Activated B cell treated with CpG ODN at 0.5 μM for 24 hours (primary cell): ENCODE measurements at regions not wholly inside any gene's neighbourhood (a gene's known extent, or its start where the extent isn't known, plus 50 kb on each side); places are given as distances from the start of the nearest gene placed in this dataset.

Experiments
- ATAC-seq: fragments of 200-7000 bp; cut with Tn5 transposase; one replicate; pipeline ENCODE4 v1.10.0; 2021; ENCODE audit warnings: low read depth, mild to moderate bottlenecking, moderate library complexity
- CTCF ChIA-PET: fragments of 350-600 bp; sonication (Branson Sonifier 250); formaldehyde crosslinking; loops from one replicate; lab custom pipeline; 2021; ENCODE audit warnings: antibody characterized with exemption; lab: Charles Lee
- POLR2A ChIA-PET: fragments of 350-600 bp; sonication (Branson Sonifier 250); formaldehyde crosslinking; loops from one replicate; lab custom pipeline; 2021; ENCODE audit warnings: antibody characterized with exemption; lab: Charles Lee
- DNase-seq: peaks from one replicate; pipeline ENCODE4 v3.0.0; 2022
- H3K27ac Mint-ChIP-seq: one replicate; pipeline ENCODE4 v1.8.0; 2020; ENCODE audit warnings: mixed read lengths
- H3K27me3 Mint-ChIP-seq: one replicate; pipeline ENCODE4 v1.8.0; 2021; ENCODE audit warnings: mixed read lengths
- H3K36me3 Mint-ChIP-seq: one replicate; pipeline ENCODE4 v1.8.0; 2021; ENCODE audit warnings: low read depth, mixed read lengths
- H3K4me1 Mint-ChIP-seq: one replicate; pipeline ENCODE4 v1.8.0; 2021; ENCODE audit warnings: mixed read lengths
- H3K4me3 Mint-ChIP-seq: one replicate; pipeline ENCODE4 v1.8.0; 2020; ENCODE audit warnings: mild to moderate bottlenecking, mixed read lengths
- H3K9me3 Mint-ChIP-seq: one replicate; pipeline ENCODE4 v1.8.0; 2020; ENCODE audit warnings: mixed read lengths
- CTCF ChIP-seq: fragments of 200-600 bp; IDR thresholded peaks from one replicate; pipeline ENCODE4 v1.8.0; 2022; ENCODE audit warnings: antibody characterized with exemption, mild to moderate bottlenecking
- intact Hi-C: fragments of 100-400 bp; cut with micrococcal nuclease; formaldehyde crosslinking; loops from one replicate; pipeline ENCODE4 v1.15.1; 2024

- TF ChIP-seq CTCF = no peak
- ATAC-seq (no peak), DNase-seq (no peak)
- H3K27ac Mint-ChIP-seq = no peak overlapping the region
- H3K27me3 Mint-ChIP-seq = no peaks in the 10 kb centered on the region
- no peaks in the 10 kb centered on the region for H3K9me3 Mint-ChIP-seq
- POLR2A ChIA-PET = no interaction called here
- intact Hi-C loops = no loop called here
- H3K4me3 Mint-ChIP-seq = no peak overlapping the region
- no peaks in the 10 kb centered on the region for H3K36me3 Mint-ChIP-seq
- CTCF ChIA-PET = no interaction called here
- H3K4me1 Mint-ChIP-seq = no peaks in the 10 kb centered on the region
Measured at GRCh38 chr3:176969066-176969465, 228.2 kb downstream of the TBL1XR1 start.

DNA sequence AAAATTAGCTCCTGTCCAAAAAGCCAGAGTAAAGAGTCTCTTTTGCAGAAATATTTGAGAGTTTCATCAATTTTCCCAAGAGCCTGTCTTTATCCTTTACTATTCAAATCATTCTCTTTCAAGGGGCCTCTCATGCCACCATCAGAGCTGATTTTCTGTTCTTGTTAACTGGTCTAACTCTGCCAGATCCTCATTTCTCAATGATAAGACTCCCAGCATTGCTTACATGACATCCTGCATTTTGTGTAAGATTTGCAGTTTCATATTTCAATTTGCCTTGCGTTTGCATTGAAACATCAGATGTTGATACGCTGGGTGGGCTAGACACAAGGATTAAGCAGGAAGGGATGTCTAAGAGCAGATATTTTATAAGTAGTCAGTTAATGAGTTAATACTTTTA is 228.7 kb downstream of the TBL1XR1 start:
- H3K27ac Mint-ChIP-seq = no peak overlapping the region
- no peaks in the 10 kb centered on the region for H3K4me1 Mint-ChIP-seq
- intact Hi-C loops = no loop called here
- CTCF ChIA-PET = no interaction called here
- no peaks in the 10 kb centered on the region for H3K27me3 Mint-ChIP-seq
- H3K4me3 Mint-ChIP-seq = no peak overlapping the region
- no peak for ATAC-seq
- no peaks in the 10 kb centered on the region for H3K9me3 Mint-ChIP-seq
- DNase-seq = no peak
- TF ChIP-seq CTCF = no peak
- POLR2A ChIA-PET = no interaction called here
- no peaks in the 10 kb centered on the region for H3K36me3 Mint-ChIP-seq

GRCh38 chr3:176967522-176967921 is 229.8 kb downstream of the TBL1XR1 start:
- no peak for DNase-seq
- TF ChIP-seq CTCF = no peak
- CTCF ChIA-PET = no interaction called here
- Mint-ChIP-seq H3K9me3 (no peaks in the 10 kb centered on the region), H3K4me3 (no peak overlapping the region), H3K27me3 (peaks cover 1% of the 10 kb centered on the region), H3K4me1 (no peaks in the 10 kb centered on the region), H3K36me3 (no peaks in the 10 kb centered on the region), H3K27ac (no peak overlapping the region)
- no peak for ATAC-seq
- intact Hi-C loops = no loop called here
- POLR2A ChIA-PET = no interaction called here

- intact Hi-C loops = no loop called here
Measured at GRCh38 chr3:176964661-176965060, 232.6 kb downstream of the TBL1XR1 start.

DNA sequence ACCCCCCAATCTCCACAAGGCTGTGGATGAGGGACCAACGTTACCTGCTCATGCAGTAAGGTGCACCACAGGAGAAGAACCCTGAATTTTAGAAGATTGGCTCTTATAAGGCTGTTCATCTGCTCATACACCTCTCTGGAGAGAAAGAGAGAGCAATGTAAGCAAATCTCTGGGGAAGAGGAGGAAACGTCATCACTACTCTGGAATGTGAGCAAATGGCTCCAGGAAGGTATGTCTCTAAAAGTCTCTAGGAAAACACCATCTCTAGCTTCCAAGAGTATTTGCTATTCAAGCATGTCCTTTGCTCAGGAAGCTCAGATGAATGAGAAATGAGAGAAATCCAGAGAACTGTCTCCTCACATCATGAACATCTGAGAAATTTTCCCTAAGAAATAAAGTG is 235.4 kb downstream of the TBL1XR1 start:
- no peak overlapping the region for H3K27ac Mint-ChIP-seq
- no peak for ATAC-seq
- no peak for DNase-seq
- TF ChIP-seq CTCF = no peak
- H3K9me3 Mint-ChIP-seq = peaks cover 3% of the 10 kb centered on the region
- H3K4me3 Mint-ChIP-seq = no peak overlapping the region
- H3K27me3 Mint-ChIP-seq = peaks cover 2% of the 10 kb centered on the region
- ChIA-PET CTCF (no interaction called here), POLR2A (no interaction called here)
- intact Hi-C loops = no loop called here
- H3K4me1 Mint-ChIP-seq = no peaks in the 10 kb centered on the region
- no peaks in the 10 kb centered on the region for H3K36me3 Mint-ChIP-seq

More at GRCh38 chr3:176964661-176965060, 232.6 kb downstream of the TBL1XR1 start:
- no peaks in the 10 kb centered on the region for H3K4me1 Mint-ChIP-seq
- H3K4me3 Mint-ChIP-seq = no peak overlapping the region
- ChIA-PET POLR2A (no interaction called here), CTCF (no interaction called here)
- DNase-seq (no peak), ATAC-seq (no peak)
- no peaks in the 10 kb centered on the region for H3K36me3 Mint-ChIP-seq
- peaks cover 3% of the 10 kb centered on the region for H3K9me3 Mint-ChIP-seq
- TF ChIP-seq CTCF = no peak
- H3K27ac Mint-ChIP-seq = no peak overlapping the region
- peaks cover 2% of the 10 kb centered on the region for H3K27me3 Mint-ChIP-seq
